ENCODE measurements at regions not wholly inside any gene's neighbourhood (a gene's known extent, or its start where the extent isn't known, plus 50 kb on each side); places are given as distances from the start of the nearest gene placed in this dataset.
A peak's percentile ranks its signal among the peaks of the same experiment; 100 is the strongest.

DNA sequence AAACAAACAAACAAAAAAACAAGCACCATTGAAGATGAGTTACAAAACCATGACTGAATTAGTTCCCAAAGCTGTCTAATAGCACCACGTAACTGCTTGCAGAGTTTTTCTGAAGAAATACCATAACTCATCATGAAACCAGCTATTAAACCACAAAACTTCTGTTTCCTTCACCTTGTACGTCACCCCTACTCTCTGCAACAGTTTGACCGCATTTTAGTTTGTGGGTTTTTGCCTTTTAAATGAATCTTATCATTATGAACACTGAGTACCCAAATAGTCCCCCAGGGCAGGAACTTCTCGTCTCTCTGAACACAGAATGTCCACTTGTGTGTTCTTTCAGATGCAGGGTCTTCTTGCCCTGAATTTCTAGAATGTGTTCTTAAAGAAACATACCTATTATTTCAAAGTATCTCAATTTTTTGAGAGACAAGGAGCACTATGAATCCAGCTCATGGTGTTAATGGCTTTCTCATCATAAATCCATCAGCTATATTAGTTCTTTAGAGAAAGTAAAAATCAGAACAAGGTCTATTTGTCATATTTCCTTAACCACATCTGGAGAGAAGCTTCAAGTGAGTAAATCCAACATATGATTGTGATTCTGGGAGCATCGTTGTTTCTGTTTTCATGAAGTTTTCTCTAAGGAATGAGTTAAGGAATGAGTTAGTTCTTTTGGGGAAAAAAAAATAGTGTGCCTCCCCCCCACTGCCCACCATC, 210.6 kb downstream of the AUH start:
- H3K4me3 ChIP-seq = no peak overlapping the region
- TF ChIP-seq, protein P1, sequence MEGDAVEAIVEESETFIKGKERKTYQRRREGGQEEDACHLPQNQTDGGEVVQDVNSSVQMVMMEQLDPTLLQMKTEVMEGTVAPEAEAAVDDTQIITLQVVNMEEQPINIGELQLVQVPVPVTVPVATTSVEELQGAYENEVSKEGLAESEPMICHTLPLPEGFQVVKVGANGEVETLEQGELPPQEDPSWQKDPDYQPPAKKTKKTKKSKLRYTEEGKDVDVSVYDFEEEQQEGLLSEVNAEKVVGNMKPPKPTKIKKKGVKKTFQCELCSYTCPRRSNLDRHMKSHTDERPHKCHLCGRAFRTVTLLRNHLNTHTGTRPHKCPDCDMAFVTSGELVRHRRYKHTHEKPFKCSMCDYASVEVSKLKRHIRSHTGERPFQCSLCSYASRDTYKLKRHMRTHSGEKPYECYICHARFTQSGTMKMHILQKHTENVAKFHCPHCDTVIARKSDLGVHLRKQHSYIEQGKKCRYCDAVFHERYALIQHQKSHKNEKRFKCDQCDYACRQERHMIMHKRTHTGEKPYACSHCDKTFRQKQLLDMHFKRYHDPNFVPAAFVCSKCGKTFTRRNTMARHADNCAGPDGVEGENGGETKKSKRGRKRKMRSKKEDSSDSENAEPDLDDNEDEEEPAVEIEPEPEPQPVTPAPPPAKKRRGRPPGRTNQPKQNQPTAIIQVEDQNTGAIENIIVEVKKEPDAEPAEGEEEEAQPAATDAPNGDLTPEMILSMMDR (IDR thresholded peaks at IDR 0.05) = no peak
- DNase-seq (ENCODE audit: low spot score) = no peak
- peak overlapping the region in 1 of 2 donors; percentile 4 for H3K27ac ChIP-seq

DNA sequence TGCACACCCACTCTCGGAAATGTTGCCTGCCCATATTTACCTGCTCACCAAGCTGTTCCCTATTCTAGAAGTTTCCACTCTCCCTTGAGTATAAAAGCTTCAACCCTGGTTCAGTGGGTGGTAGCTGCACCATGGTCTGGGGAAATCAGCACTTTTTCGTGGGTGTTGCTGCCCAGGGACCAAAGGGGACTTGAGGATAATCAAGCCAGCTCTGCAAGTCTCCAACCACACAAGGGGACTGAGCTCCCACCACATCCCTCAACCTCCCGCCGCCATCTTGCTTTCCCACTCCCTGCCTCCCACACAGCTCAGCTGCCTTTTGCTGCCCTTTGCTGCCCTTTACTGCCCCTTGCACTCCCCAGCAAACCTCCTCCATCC, 210.0 kb downstream of the AUH start:
- no peak for DNase-seq (ENCODE audit: low spot score)
- H3K27ac ChIP-seq = peak overlapping the region in 1 of 2 donors; percentile 4

DNA sequence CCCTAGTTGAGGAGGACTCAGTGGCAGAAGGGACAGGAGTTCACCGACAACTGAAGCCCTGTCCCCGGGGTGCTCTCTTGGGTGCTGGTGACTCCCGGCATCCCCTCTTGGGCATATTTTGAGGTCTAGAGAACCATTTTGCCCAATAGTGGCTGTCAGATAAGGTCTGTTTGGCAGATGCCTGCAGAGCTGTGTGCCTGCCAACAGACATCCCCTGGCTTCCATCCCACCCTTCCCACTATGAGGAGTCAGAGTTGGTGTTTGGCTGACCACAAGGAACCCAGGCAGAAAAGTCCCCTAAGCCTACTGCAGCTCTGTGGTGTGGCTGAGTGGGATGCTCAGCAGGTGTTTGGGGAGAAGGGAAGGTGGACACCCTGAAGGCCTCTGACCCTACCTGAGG, 207.0 kb downstream of the AUH start:
- DNase-seq (ENCODE audit: low spot score) = no peak
- TF ChIP-seq, protein P1 (IDR thresholded peaks at IDR 0.05) = no peak
- no peak overlapping the region for H3K4me3 ChIP-seq
- H3K27ac ChIP-seq = no peak overlapping the region

More for the DNA sequence above, 210.0 kb downstream of the AUH start:
- no peak overlapping the region for H3K4me3 ChIP-seq
- TF ChIP-seq, protein P1 (IDR thresholded peaks at IDR 0.05) = no peak

DNA sequence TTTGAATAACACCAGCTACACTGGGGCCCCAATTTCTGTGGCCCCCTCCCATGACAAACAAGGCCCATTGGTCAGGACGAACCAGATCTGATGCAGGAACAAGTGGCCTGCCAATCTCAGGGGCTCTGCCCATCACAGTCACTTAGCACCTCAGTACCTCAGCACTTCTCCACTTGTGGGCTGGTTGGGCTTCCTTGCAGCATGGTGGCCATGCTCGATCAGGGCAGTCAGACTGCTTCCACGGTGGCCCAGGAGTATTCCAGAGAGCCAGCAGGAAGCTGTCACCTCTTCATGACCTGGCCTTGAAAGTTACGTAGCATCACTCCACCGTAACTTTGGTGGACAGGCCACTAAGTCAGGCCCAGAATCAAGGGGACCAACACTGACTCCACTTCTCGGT, 206.5 kb downstream of the AUH start:
- no peak overlapping the region for H3K4me3 ChIP-seq

DNA sequence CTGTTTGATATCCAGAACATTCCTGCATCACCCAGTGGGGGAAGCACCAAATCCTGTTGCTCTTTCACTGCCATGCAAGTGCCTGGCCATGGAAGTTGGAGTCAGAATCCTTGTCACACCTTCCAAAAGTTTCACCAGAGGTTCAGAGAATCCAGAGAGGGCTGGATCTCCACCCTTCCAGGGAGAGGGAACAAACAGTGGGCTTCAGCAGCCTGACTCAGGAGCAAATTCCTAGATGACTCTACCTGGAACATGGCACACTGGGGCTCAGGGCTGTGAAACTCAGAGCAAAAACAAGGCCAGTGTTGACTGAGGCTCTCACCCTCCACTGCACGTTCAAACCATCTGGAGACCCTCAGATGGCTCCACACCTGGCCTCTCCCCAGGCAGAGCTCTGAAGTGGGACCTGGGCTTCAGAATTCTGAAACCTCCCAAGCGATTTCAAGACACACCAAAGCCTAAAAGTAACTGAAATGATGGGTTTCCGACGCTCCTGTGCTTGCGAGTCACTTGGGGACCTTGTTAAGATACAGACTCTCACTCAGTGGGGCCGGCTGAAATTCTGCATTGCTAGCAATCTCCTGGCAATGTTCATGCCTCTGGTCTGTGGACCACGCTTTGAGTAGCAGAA, 205.9 kb downstream of the AUH start:
- peak; percentile 33 for DNase-seq (ENCODE audit: low spot score)
- TF ChIP-seq, protein P1 (IDR thresholded peaks at IDR 0.05) = no peak
- H3K27ac ChIP-seq = no peak overlapping the region
- H3K4me3 ChIP-seq = no peak overlapping the region

More for the DNA sequence above, 206.5 kb downstream of the AUH start:
- TF ChIP-seq, protein P1 (IDR thresholded peaks at IDR 0.05) = no peak
- peak; percentile 54 for DNase-seq (ENCODE audit: low spot score)
- H3K27ac ChIP-seq = no peak overlapping the region

DNA sequence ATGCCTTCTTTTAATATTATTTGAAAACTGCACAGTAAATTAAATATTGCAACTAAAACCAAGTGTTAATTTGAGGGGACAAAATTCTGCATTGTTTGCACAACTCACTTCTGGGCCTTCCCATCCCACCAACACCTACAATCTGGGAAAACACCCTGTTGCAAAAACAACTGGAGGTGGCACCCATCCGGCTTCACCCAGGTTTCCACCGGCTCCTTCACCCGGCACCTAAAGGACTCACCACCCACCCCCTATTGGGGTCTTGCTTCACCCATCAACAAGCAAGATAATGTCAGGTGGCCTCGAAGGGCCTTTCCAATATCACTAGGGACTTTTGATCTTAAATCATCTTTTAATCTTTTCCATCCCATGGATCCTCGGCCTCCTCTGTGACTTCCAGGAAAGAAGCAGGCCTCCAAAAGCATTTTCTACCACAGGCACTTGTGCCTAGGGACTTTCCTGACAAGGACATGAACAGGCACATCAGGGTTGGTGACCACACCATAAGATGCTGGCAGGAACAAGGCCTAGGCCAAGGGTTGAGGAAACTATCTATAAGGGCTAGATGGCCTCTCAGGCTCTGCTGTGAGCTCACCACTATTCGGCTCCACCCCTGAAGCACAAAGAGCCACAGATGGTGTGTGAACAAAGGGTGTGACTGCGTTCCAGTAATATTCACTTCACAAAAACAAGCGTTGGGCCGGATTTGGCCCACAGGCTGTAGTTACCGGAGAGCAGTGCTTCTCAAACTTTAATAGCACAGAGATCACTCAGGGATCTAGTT, 205.1 kb downstream of the AUH start:
- peak; percentile 63 for DNase-seq (ENCODE audit: low spot score)
- H3K27ac ChIP-seq = no peak overlapping the region
- TF ChIP-seq, protein P1 (IDR thresholded peaks at IDR 0.05) = no peak

More for the DNA sequence above, 205.1 kb downstream of the AUH start:
- no peak overlapping the region for H3K4me3 ChIP-seq
